Glomerular visceral epithelial cell (primary cell): ENCODE measurements at regions not wholly inside any gene's neighbourhood (a gene's known extent, or its start where the extent isn't known, plus 50 kb on each side); places are given as distances from the start of the nearest gene placed in this dataset.

Source experiments
- DNase-seq: peaks from one replicate; pipeline ENCODE4 v3.0.0-alpha.2; 2016; ENCODE audit errors: extremely low spot score

DNA sequence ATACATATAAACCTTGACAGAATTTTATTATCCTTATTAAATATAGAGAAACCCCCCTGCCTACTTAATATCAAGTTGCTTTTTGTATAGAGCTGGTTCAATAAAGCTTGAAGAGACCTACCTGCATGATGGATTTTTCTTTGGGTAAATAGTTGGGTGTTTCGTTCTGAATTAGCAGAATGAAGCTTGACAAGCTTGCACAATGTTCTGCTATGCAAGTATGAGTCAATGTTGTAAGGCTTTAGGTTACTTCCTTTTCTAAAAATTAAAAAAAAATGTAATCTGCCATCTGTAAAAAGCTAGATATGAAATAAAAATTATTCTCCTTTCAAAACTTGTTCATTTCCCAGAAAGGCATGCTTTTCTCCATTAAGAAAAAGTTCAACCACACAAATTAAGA lies 1662.6 kb upstream of the SEL1L start:
- no peak for DNase-seq

- no peak for DNase-seq
These were observed 1663.6 kb upstream of the SEL1L start for GRCh38 chr14:83197271-83197670.

DNA sequence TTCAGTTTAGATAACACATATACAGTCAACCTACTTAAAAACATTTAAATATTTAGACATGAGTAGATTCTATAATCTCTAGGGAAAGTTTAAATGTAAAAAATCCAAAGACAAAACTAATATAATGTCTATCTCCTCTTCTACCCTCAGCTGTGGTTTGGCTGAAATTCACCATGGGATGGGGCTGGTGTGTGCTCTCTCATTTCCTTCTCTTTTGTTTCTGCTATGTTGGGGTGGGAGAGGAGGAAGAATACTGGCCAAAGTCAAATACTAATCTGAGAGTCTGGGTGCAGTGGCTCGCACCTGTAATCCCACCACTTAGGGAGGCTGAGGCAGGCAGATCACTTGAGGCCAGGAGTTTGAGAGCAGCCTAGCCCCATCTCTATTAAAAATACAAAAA lies 1673.9 kb upstream of the SEL1L start:
- DNase-seq, result no peak

DNA sequence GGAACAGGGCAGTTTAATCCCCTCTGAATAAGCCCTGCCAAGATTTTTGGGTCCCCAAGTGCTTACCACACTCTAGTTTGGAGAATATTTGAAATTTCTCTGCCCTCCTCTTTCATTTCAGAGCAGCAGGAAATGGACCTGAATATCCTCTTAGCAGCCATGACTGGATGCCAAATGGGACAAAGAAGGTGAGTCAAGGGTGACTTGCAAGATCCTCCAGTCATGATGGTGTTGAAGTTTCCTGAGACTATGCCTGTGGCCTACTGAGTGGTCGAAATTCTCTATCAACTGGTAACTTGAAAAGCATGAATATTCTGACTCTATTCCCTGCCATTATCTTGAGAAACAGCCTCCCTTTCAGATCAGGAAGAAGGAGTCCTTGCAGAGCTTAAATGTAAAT lies 1674.7 kb upstream of the SEL1L start:
- no peak for DNase-seq

DNA sequence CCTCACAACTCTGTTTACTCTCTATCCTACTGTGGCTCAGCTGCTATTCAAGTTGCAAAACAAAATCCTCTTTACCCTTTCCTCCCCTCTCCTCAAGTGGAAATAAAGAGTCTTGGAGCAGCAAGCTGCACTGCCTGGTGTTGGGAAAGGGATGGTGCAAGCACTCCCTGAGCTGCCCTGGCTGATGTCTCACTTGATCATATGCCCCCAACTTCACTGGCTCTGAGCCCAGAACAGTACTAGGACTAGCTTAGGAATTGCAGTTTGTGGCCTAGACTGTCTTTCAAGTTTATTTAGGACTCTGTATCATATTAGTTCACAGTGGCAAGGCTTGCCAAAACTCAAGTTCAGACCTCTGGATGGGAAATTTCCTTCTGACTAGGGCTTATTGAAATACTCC lies 1683.8 kb upstream of the SEL1L start:
- peak; percentile 44 for DNase-seq

DNA sequence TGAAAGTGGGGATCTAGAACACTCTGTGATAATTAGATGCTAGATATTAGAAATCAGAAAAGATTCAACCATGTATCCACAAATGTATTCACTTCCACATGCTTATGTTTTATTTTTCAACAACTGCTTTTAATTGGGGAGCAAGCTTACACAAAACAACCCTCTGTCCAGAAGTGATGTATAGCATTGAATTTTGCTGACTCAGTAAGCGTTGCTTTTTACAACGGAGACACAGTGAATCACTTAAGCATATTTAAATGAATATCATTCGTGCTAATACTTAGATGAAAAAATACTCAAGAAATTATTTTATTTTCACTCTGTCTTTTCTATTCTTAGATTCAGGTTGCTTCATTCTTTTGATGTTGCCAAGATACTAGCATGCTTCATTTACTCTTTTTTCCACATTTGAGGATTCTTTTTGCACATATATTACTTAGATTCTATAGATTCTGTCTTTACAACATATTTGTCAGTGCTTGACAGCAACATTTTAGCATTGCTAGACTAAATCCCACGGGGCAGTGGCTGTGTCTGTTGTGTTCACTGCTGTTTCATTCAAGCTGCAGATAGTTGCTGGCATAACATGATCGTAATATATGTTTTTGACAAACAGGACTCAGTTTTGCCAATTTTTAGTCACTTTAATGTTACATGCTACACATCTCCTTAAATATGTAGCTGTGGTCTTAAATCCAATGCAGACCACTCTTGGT lies 1714.4 kb upstream of the SEL1L start:
- no peak for DNase-seq

GRCh38 chr14:83251402-83251801 lies 1717.7 kb upstream of the SEL1L start:
- no peak for DNase-seq

DNA sequence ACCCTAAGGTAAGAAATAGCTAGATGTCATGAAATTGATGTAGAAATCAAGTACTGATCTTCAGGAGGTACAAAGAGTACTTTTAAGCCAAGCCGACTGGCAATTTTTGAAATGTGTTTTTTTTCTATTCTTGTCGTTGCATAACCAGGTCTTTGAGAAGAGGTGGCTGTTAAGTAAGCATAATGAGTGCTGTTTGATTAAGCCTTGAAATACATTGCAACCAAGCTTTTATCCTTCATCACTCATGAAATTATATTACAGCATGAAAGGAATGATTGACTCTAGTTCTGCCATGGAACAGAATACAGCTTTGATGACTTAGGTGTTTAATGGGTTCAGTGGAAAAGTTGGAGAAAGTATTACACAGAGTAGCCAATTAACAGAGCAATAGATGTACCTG lies 1720.2 kb upstream of the SEL1L start:
- no peak for DNase-seq

DNA sequence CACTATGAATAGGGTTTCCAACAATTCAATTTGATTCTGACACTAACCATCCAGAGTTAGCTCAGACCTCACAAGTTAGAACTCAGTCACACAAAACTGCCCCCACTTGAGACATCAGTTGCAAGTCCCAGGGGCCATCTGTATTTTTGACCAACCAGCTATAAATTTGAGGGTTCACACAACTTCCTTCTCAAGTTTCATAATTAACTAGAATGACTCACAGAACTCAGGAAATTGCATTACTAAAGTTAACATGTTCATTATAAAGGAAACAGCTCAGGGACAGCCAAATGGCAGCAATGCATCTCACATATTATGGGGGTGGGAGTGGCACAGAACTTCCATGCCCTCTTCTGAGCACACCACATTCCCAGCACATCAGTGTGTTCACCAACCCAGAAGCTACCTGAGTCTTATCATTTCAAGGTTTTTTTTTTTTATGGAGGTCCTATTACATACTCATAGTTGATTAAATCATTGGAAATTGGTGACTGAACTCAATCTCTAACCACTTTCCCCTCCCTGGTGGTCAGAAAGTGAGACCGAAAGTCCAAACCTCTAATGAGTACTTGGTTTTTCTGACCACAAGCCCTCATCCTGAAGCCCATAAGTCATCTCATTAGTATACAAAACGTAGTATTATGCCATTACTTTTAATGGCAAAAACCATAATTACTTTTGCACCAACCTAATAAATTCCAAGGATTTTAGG lies 1721.5 kb upstream of the SEL1L start:
- DNase-seq, result peak; percentile 30

- DNase-seq, result no peak
These were observed 1722.1 kb upstream of the SEL1L start for GRCh38 chr14:83255727-83256090.

DNA sequence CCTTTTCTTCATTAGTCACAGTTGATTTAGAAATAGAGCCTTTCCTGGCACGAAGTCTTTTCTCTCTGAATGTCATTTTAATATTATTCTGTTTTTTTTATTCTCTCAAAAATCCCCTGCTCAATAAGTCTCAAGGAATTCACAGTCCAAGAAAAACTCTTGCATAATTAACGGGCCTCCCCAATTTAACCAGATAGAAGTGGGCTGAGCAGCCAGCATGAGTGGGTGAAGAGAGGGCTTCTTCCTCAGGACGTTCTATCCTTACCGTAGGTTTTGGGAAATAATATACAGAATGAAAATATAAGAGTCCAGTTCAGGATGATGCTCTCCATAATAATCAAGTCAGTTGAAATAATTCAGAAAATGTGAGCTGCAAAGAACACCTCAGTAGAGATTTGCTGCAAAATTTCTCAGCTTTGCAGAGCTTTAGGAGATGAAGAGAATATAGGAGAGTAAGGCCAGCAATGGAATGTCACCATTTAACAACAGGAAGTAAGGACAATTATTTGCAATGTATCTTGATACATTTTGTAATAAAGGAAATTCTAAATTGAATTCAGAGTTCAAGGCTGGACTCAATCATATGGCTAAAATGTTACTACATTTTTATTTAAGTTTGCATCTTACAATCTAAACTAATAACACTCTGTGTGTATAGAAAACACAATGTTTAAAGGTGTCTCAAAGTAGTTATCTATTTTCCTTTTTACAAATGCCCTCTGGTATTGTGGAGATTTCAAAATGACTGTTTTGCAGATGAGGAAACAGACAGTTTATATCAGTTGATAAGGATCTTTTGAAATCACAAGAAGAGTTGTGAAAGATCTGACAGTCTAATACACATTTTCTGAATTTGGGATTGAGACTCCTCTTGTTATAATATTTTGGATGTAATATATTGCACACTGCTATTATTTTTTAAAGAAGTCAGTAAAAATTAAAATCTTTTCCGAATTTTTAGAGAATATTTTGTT lies 1724.1 kb upstream of the SEL1L start:
- DNase-seq, result no peak

DNA sequence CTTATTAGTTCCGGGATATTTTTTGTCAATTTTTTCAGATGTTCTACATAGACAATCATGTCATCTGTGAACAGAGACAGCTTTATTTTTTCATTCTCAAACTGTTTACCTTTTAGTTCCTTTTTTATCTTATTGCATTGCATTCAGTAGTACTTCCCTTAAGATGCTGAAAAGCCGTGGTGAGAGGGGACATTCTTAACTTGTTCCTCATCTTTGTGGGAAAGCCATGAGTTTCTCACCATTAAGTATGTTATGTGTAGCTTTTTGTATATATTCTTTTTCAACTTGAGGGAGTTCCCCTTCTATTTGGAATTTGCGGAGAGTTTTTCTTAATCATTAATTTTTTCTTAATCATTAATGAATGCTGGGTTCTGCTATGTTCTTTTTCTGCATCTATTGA lies 1727.1 kb upstream of the SEL1L start:
- peak; percentile 45 for DNase-seq

DNA sequence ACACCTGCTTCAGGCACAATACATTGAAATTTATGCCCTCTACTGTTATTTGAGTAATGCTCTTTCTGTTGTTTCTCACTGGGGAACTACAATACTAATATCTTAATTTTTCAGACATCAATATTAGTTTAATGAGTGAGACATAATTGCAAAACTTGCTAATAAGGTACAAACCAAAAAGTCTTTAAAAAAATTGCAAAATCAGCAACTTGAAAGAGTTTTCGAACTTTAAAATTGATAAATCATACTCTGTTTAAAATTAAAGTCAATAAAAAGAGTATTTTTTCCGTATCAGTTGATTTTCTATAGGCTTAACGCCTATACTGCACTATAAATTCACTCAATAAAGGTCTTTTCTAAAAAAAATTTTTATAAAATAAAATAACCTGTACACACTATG lies 1735.9 kb upstream of the SEL1L start:
- DNase-seq, result no peak

DNA sequence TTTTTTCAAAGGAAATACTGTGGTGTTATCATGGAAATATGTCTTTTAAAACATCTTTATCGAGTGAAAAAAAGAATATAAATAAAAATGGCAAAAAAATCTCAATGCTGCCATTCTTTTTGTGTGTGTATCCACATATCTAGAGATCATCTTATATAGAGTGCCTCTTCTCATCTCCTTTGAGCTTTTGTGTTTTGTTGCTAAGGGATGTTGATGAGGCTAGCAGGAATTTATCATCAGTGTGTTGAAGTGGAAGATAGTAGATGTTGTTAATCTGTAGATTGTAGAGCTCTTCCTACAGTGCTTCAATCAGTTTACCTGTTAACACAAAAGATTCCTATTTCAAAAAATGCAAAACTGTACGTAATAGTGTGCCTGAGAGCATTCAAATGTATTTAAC lies 1738.0 kb upstream of the SEL1L start:
- no peak for DNase-seq

GRCh38 chr14:83280719-83281118 lies 1747.1 kb upstream of the SEL1L start:
- DNase-seq, result no peak

DNA sequence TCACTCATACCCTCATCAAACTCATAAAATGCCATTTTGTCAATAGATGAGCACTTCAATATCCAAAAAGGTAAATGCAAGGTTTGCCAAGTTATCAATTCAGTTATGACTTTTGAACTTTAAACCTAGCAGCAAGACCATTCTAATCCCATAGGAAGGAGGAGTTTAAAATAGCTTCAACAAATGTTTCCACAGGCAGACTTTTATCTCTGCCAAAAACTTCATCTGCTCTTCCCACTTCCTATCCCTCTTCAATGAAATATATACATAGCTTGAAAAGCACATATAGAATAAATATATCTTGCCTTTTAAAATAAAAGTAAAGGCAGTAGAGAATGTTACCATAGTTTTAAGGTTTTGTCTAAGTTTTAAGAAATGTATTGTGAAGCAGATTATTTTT lies 1749.1 kb upstream of the SEL1L start:
- DNase-seq, result no peak

GRCh38 chr14:83287300-83287699 lies 1753.6 kb upstream of the SEL1L start:
- no peak for DNase-seq

DNA sequence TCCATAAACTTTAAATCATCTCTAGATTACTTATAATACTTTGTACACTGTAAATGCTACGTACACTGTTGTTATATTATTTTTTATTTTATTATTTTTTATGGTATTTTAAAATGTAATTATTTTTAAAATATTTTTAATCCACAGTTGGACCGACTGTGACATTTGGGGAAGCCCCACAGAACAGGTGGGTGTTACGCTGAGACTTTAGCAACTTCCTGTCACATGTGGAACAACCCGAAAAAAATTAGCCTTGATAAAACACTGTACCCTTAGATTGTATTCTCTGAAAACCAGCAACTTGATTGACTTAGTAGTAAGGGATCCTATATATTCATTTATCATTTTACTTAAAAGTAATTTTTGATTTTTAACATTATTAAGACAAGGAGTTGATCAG lies 1755.7 kb upstream of the SEL1L start:
- DNase-seq, result no peak

- peak; percentile 8 for DNase-seq
These were observed 1756.2 kb upstream of the SEL1L start for GRCh38 chr14:83289896-83290295.

DNA sequence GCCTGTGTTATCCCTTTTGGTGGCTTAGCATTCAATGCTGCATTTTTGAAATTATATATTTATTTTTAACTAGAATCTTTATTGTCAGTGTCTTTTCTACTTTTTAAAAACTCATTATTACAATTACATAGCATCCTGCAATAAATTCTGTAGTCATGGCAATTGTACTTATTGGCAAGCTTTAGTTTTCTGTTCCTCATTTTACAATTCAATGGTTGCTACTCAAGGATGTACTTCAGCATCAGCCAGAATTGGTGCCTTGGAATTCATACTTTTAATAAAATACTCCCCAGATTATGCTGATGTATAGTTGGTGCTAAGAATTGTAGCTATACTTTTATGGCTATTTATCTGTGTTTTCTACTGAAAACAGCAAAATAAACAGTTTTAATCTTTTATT lies 1756.8 kb upstream of the SEL1L start:
- no peak for DNase-seq

GRCh38 chr14:83291714-83292113 lies 1758.1 kb upstream of the SEL1L start:
- DNase-seq, result no peak

- DNase-seq, result peak; percentile 37
These were observed 1761.3 kb upstream of the SEL1L start for GRCh38 chr14:83294941-83295340.

- no peak for DNase-seq
These were observed 1763.7 kb upstream of the SEL1L start for GRCh38 chr14:83297361-83297760.
